ENCODE measurements at regions not wholly inside any gene's neighbourhood (a gene's known extent, or its start where the extent isn't known, plus 50 kb on each side); places are given as distances from the start of the nearest gene placed in this dataset.

- H3K9me3 ChIP-seq (ENCODE audit: insufficient read depth, low read depth, low read length): no peaks in the 10 kb centered on the region
- no peaks in the 10 kb centered on the region for H3K79me2 ChIP-seq (ENCODE audit: insufficient read depth, low read length)
- H3K4me2 ChIP-seq (ENCODE audit: low read depth, low read length, poor library complexity, severe bottlenecking): no peak overlapping the region
- no peaks in the 10 kb centered on the region for H3K27me3 ChIP-seq (ENCODE audit: insufficient read depth, low read length, poor library complexity, severe bottlenecking)
- H3K4me1 ChIP-seq (ENCODE audit: insufficient read depth, low read length, poor library complexity, severe bottlenecking): no peaks in the 10 kb centered on the region
- H3K9ac ChIP-seq (ENCODE audit: low read depth, low read length, poor library complexity, severe bottlenecking): no peak overlapping the region
- H2AFZ ChIP-seq (ENCODE audit: low read length): no peak overlapping the region
- no peaks in the 10 kb centered on the region for H3K36me3 ChIP-seq (ENCODE audit: insufficient read depth, low read length)
- TF ChIP-seq CTCF (conservative IDR thresholded peaks at IDR 0.05; ENCODE audit: low read length): no peak
- no peak for TF ChIP-seq EZH2phosphoT487 (IDR thresholded peaks at IDR 0.05; ENCODE audit: borderline replicate concordance)
- no peaks in the 10 kb centered on the region for H3F3A ChIP-seq (ENCODE audit: low read depth)
- no peaks in the 10 kb centered on the region for H3K9me2 ChIP-seq (replicated peaks; ENCODE audit: low read depth, low read length)
- H4K20me1 ChIP-seq (ENCODE audit: insufficient read depth, low read length, poor library complexity, severe bottlenecking): no peaks in the 10 kb centered on the region
- no peak overlapping the region for H3K4me3 ChIP-seq (ENCODE audit: low read length, poor library complexity, severe bottlenecking)
Observed at GRCh38 chr7:132029369-132030085, 473.1 kb upstream of the PODXL start.

GRCh38 chr7:132028144-132028920, 471.9 kb upstream of the PODXL start:
- Histone ChIP-seq H3K9ac (ENCODE audit: low read depth, low read length, poor library complexity, severe bottlenecking) (no peak overlapping the region), H3K79me2 (ENCODE audit: insufficient read depth, low read length) (no peaks in the 10 kb centered on the region), H3K27me3 (ENCODE audit: insufficient read depth, low read length, poor library complexity, severe bottlenecking) (no peaks in the 10 kb centered on the region), H3K36me3 (ENCODE audit: insufficient read depth, low read length) (no peaks in the 10 kb centered on the region), H3F3A (ENCODE audit: low read depth) (no peaks in the 10 kb centered on the region), H3K4me1 (ENCODE audit: insufficient read depth, low read length, poor library complexity, severe bottlenecking) (no peaks in the 10 kb centered on the region), H3K4me3 (ENCODE audit: low read length, poor library complexity, severe bottlenecking) (no peak overlapping the region), H4K20me1 (ENCODE audit: insufficient read depth, low read length, poor library complexity, severe bottlenecking) (no peaks in the 10 kb centered on the region), H3K9me3 (ENCODE audit: insufficient read depth, low read depth, low read length) (no peaks in the 10 kb centered on the region), H2AFZ (ENCODE audit: low read length) (no peak overlapping the region), H3K4me2 (ENCODE audit: low read depth, low read length, poor library complexity, severe bottlenecking) (no peak overlapping the region), H3K9me2 (replicated peaks; ENCODE audit: low read depth, low read length) (no peaks in the 10 kb centered on the region)
- TF ChIP-seq EZH2phosphoT487 (IDR thresholded peaks at IDR 0.05; ENCODE audit: borderline replicate concordance): no peak
- TF ChIP-seq CTCF (conservative IDR thresholded peaks at IDR 0.05; ENCODE audit: low read length): no peak

- TF ChIP-seq CTCF (conservative IDR thresholded peaks at IDR 0.05; ENCODE audit: low read length): no peak
- TF ChIP-seq EZH2phosphoT487 (IDR thresholded peaks at IDR 0.05; ENCODE audit: borderline replicate concordance): no peak
- Histone ChIP-seq H3K4me1 (ENCODE audit: insufficient read depth, low read length, poor library complexity, severe bottlenecking) (no peaks in the 10 kb centered on the region), H2AFZ (ENCODE audit: low read length) (no peak overlapping the region), H4K20me1 (ENCODE audit: insufficient read depth, low read length, poor library complexity, severe bottlenecking) (no peaks in the 10 kb centered on the region), H3F3A (ENCODE audit: low read depth) (no peaks in the 10 kb centered on the region), H3K36me3 (ENCODE audit: insufficient read depth, low read length) (no peaks in the 10 kb centered on the region), H3K79me2 (ENCODE audit: insufficient read depth, low read length) (no peaks in the 10 kb centered on the region), H3K9me2 (replicated peaks; ENCODE audit: low read depth, low read length) (no peaks in the 10 kb centered on the region), H3K9me3 (ENCODE audit: insufficient read depth, low read depth, low read length) (no peaks in the 10 kb centered on the region), H3K4me3 (ENCODE audit: low read length, poor library complexity, severe bottlenecking) (no peak overlapping the region), H3K4me2 (ENCODE audit: low read depth, low read length, poor library complexity, severe bottlenecking) (no peak overlapping the region), H3K27me3 (ENCODE audit: insufficient read depth, low read length, poor library complexity, severe bottlenecking) (no peaks in the 10 kb centered on the region), H3K9ac (ENCODE audit: low read depth, low read length, poor library complexity, severe bottlenecking) (no peak overlapping the region)
Observed at GRCh38 chr7:132024290-132024689, 467.9 kb upstream of the PODXL start.
